GM23248 (cell line): ENCODE measurements at regions not wholly inside any gene's neighbourhood (a gene's known extent, or its start where the extent isn't known, plus 50 kb on each side); places are given as distances from the start of the nearest gene placed in this dataset.

ENCODE experiments used
- DNase-seq: peaks from one replicate; pipeline ENCODE4 v3.0.0-alpha.2; 2015
- H2AFZ ChIP-seq: fragments of 200-600 bp; sonication (generic); 2 replicates; pipeline ENCODE4 v1.6.1; 2016; ENCODE audit warnings: antibody characterized with exemption
- H3F3A ChIP-seq: fragments of 200-600 bp; sonication (generic); 2 replicates; pipeline ENCODE4 v1.6.1; 2016; ENCODE audit warnings: mild to moderate bottlenecking, antibody characterized with exemption, mixed run types; ENCODE audit not compliant: insufficient read depth
- H3K27ac ChIP-seq: fragments of 200-600 bp; sonication (generic); 2 replicates; pipeline ENCODE4 v1.5.1; 2016; ENCODE audit warnings: mild to moderate bottlenecking
- H3K27me3 ChIP-seq: fragments of 200-600 bp; sonication (generic); replicated peaks from 2 replicates; pipeline ENCODE4 v1.6.1; 2016; ENCODE audit warnings: mild to moderate bottlenecking; ENCODE audit not compliant: insufficient read depth
- H3K36me3 ChIP-seq: fragments of 200-600 bp; sonication (generic); 2 replicates; pipeline ENCODE4 v1.6.1; 2016; ENCODE audit warnings: low read depth, mild to moderate bottlenecking
- H3K4me1 ChIP-seq: fragments of 200-600 bp; sonication (generic); 2 replicates; pipeline ENCODE4 v1.6.1; 2016; ENCODE audit warnings: mild to moderate bottlenecking; ENCODE audit not compliant: insufficient read depth
- H3K4me2 ChIP-seq: fragments of 200-600 bp; sonication (generic); one replicate; pipeline ENCODE4 v1.6.1; 2016; ENCODE audit warnings: mild to moderate bottlenecking; ENCODE audit not compliant: unreplicated experiment
- H3K4me3 ChIP-seq: fragments of 200-600 bp; sonication (generic); 2 replicates; pipeline ENCODE4 v1.5.1; 2016; ENCODE audit warnings: mild to moderate bottlenecking
- H3K79me2 ChIP-seq: fragments of 200-600 bp; sonication (generic); 2 replicates; pipeline ENCODE4 v1.6.1; 2016; ENCODE audit warnings: mild to moderate bottlenecking; ENCODE audit not compliant: insufficient read depth
- H3K9ac ChIP-seq: fragments of 200-600 bp; sonication (generic); 2 replicates; pipeline ENCODE4 v1.6.1; 2016; ENCODE audit warnings: mild to moderate bottlenecking
- H3K9me2 ChIP-seq: fragments of 200-600 bp; sonication (generic); 2 replicates; pipeline ENCODE4 v1.6.1; 2016; ENCODE audit warnings: mixed run types, mild to moderate bottlenecking, moderate library complexity; ENCODE audit not compliant: insufficient read depth
- H3K9me3 ChIP-seq: fragments of 200-600 bp; sonication (generic); one replicate; pipeline ENCODE4 v1.6.1; 2017; ENCODE audit warnings: low read depth
- H4K20me1 ChIP-seq: fragments of 200-600 bp; sonication (generic); 2 replicates; pipeline ENCODE4 v1.6.0; 2016; ENCODE audit not compliant: insufficient read depth
- EZH2 ChIP-seq: fragments of 200-600 bp; sonication (generic); IDR thresholded peaks from 2 replicates; pipeline ENCODE4 v1.6.1; 2018; ENCODE audit warnings: antibody characterized with exemption, mild to moderate bottlenecking; ENCODE audit not compliant: insufficient read depth, poor library complexity, severe bottlenecking
- EZH2phosphoT487 ChIP-seq: fragments of 200-600 bp; sonication (generic); IDR thresholded peaks from 2 replicates; pipeline ENCODE4 v1.6.1; 2018; ENCODE audit warnings: antibody characterized with exemption, moderate library complexity, mild to moderate bottlenecking, low read depth; ENCODE audit not compliant: insufficient read depth
- WGBS, 2 experiments: methylation state at CpG; one replicate each; pipeline ENCODE4 v1.1.6; 2015 to 2017; ENCODE audit warnings: low lambda C conversion rate in 2 of 2, low coverage in 1 of 2; ENCODE audit errors: missing lambda C conversion rate in 2 of 2; 5-methylcytosine and 5-hydroxymethylcytosine counted together
- in situ Hi-C: fragments of 300-500 bp; cut with MboI; formaldehyde crosslinking; loops from 2 replicates; pipeline ENCODE4 v1.15.0; 2020

DNA sequence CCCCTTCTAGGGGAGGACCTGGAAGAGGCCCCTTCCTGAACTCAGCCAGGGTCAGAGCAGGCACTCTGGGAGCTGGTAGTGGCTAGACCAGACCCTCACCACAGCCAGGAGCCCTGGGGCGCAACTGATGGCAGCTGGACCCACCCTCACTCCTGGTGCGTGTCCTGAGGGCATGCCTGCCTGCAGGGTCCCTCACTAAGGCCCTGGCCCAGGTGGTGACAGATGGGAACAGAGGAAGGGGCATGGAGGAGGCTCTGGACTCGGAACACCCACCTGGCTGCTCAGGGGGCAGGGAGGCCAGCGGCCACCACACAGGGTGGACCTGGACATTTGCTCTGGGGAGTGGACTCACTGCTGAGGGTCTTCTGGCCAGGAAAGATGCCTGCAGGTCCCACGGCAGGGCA lies 342.2 kb upstream of the SFSWAP start:
- no peak for DNase-seq
- no peak overlapping the region for H2AFZ ChIP-seq
- no peaks in the 10 kb centered on the region for H3K36me3 ChIP-seq
- in situ Hi-C loops: no loop called here
- H3F3A ChIP-seq: no peaks in the 10 kb centered on the region
- H3K9me2 ChIP-seq: no peaks in the 10 kb centered on the region
- no peak overlapping the region for H3K4me3 ChIP-seq
- TF ChIP-seq EZH2 (no peak), EZH2phosphoT487 (no peak)
- H3K9ac ChIP-seq: no peak overlapping the region
- H3K79me2 ChIP-seq: no peaks in the 10 kb centered on the region
- no peaks in the 10 kb centered on the region for H3K9me3 ChIP-seq
- H3K27ac ChIP-seq: no peak overlapping the region
- WGBS, 2 experiments: 48 to 51% methylated on average over 3 to 5 of the region's 5 CpGs
- H3K4me2 ChIP-seq: no peak overlapping the region
- no peaks in the 10 kb centered on the region for H3K4me1 ChIP-seq
- no peaks in the 10 kb centered on the region for H4K20me1 ChIP-seq
- H3K27me3 ChIP-seq: no peaks in the 10 kb centered on the region

DNA sequence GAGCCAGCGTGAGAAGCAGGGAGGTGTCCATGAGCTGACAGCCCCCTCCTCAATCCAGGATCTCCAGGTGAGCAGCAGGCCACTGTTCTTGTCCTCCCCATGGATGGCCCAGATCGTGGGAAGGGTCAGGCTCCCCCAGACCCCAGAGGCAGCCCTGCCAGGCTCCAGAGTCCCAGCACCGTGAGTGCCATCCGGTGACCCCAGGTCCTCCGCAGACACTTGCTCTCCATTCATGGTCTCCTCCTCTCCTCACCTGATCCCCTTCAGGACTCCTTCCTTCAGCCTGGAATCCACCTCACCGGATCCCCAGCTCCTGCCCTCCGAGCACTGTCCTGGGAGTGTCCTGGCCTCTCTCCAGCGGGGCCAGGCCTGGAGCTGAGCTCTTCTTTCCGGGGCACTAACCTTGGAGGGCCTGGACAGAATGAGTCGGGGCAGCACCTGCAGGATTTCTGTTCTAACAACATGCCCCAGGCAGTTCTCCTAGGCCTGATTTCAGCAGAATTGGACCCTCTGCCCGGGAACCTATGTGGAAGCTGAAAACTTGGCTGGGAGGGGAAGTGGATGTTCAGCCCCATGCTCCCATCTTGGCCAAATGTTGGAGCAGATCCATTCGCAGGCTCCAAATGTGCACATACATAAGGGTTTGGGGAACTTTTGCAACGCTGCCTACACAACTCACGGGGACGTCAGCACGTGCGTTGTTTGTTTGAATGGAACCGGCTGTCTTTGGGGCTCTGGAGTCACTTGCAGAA lies 341.6 kb upstream of the SFSWAP start:
- Histone ChIP-seq H3F3A (no peaks in the 10 kb centered on the region), H2AFZ (no peak overlapping the region), H4K20me1 (no peaks in the 10 kb centered on the region), H3K4me2 (no peak overlapping the region), H3K27me3 (no peaks in the 10 kb centered on the region), H3K9me2 (no peaks in the 10 kb centered on the region), H3K4me1 (no peaks in the 10 kb centered on the region), H3K27ac (no peak overlapping the region), H3K9me3 (no peaks in the 10 kb centered on the region), H3K4me3 (no peak overlapping the region), H3K9ac (no peak overlapping the region), H3K36me3 (no peaks in the 10 kb centered on the region), H3K79me2 (no peaks in the 10 kb centered on the region)
- no peak for TF ChIP-seq EZH2
- TF ChIP-seq EZH2phosphoT487: no peak
- no peak for DNase-seq
- WGBS, 2 experiments: 65 to 66% methylated on average over 18 of the region's 18 CpGs
- in situ Hi-C loops: no loop called here

DNA sequence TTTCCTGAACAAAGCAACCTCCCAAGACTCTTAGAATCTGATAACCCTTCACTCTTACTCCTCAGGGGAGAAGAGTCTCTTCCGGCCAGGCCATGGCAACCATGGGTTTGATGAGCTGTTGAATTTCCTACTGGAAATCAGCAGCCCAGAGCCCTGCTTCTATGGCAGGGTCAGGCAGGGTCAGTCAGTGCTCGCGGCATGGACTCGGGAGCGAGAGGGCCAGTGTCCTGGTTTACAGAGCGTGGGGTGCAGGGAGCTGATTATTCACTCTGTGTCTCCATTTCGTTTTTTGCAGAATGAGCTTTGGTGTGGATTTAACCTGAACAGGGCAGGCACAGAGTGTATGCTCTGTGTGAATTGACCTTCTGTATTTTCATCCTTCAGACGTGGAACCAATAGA lies 340.6 kb upstream of the SFSWAP start:
- no peaks in the 10 kb centered on the region for H3K27me3 ChIP-seq
- TF ChIP-seq EZH2phosphoT487 (no peak), EZH2 (no peak)
- 64 to 70% methylated on average over 8 of the region's 8 CpGs for WGBS, 2 experiments
- H3F3A ChIP-seq: no peaks in the 10 kb centered on the region
- H3K4me2 ChIP-seq: no peak overlapping the region
- H3K4me1 ChIP-seq: no peaks in the 10 kb centered on the region
- no peaks in the 10 kb centered on the region for H3K9me3 ChIP-seq
- no peaks in the 10 kb centered on the region for H3K9me2 ChIP-seq
- H3K4me3 ChIP-seq: no peak overlapping the region
- no peak for DNase-seq
- no peaks in the 10 kb centered on the region for H3K79me2 ChIP-seq
- H3K9ac ChIP-seq: no peak overlapping the region
- no peaks in the 10 kb centered on the region for H3K36me3 ChIP-seq
- no peak overlapping the region for H3K27ac ChIP-seq
- in situ Hi-C loops: no loop called here
- no peaks in the 10 kb centered on the region for H4K20me1 ChIP-seq
- H2AFZ ChIP-seq: no peak overlapping the region

DNA sequence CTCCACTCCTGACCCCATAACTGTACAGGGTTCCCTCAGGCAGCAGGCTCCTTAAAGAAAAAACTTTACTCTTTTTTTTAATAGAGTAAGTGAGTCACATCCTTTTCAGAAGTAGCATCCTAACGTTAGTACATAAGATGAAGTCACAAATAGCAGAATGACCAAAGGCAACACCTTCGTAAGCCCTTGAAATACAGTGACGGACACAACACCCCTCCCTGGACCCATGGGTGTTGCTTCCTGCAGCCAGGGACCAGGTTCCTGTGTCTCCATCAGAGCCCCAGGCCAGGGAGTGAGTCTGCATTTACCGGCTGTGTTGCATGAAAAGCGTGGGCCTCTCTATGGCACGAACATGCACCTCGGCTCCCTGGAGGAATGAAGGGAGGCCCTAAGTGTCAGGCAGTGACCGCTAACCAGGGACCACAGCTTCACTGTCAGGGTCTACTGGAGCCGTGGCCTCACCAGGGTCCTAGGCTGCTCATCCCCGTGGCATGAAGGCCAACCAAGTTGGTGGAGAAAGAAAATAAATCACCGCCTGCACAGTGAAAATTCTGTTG lies 340.0 kb upstream of the SFSWAP start:
- Histone ChIP-seq H3K9me3 (no peaks in the 10 kb centered on the region), H2AFZ (no peak overlapping the region), H3K4me2 (no peak overlapping the region), H3K9ac (no peak overlapping the region), H3K27ac (no peak overlapping the region), H3K4me1 (no peaks in the 10 kb centered on the region), H3K27me3 (no peaks in the 10 kb centered on the region), H3K9me2 (no peaks in the 10 kb centered on the region), H3K36me3 (no peaks in the 10 kb centered on the region), H3K79me2 (no peaks in the 10 kb centered on the region), H3K4me3 (no peak overlapping the region), H4K20me1 (no peaks in the 10 kb centered on the region), H3F3A (no peaks in the 10 kb centered on the region)
- in situ Hi-C loops: no loop called here
- no peak for DNase-seq
- TF ChIP-seq EZH2phosphoT487 (no peak), EZH2 (no peak)
- WGBS, 2 experiments: 35 to 42% methylated on average over 11 of the region's 11 CpGs
